K562 (cell line): ENCODE measurements at regions not wholly inside any gene's neighbourhood (a gene's known extent, or its start where the extent isn't known, plus 50 kb on each side); places are given as distances from the start of the nearest gene placed in this dataset.
"Not testable (repeated sequence)": the region's sequence is repeated elsewhere in the genome, so short reads cannot be mapped to it uniquely, and the experiment has no call there.

Experiments used
- POLR2A ChIP-seq: fragments of 450-650 bp; conservative IDR thresholded peaks from 2 replicates; pipeline ENCODE4 v1.6.1; 2016
- RAD21 ChIP-seq, 2 experiments: fragments of 250-450 bp in 1 of 2; fragments of 450-650 bp in 1 of 2; sonication (Bioruptor Pico) in 1 of 2; formaldehyde crosslinking in 1 of 2; IDR thresholded peaks in 1 of 2; conservative IDR thresholded peaks in 1 of 2; 2 replicates each; pipeline versions ENCODE4 v1.4.0 to v1.8.0; 2020 to 2022; ENCODE audit warnings: mild to moderate bottlenecking in 2 of 2, moderate library complexity in 1 of 2

DNA sequence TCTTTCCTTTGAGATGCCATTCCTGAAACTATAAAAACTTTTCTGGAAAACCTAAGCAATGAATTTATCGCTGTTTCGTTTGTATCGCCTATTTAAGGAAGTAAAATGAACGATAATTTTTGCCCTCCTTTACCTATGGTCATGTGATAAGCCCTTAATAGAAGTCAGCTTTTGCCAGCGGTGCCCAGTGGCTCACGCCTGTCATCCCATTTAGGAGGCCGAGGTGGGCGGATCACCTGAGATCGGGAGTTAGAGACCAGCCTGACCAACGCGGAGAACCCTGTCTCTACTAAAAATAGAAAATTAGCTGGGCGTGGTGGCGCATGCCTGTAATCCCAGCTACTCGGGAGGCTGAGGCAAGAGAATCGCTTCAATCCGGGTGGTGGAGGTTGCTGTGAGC is 132.0 kb downstream of the SPATA31A1 start:
- not testable (repeated sequence) for TF ChIP-seq POLR2A; RAD21 (CRISPR knock-in tag; conservative IDR thresholded peaks at IDR 0.05 in 1 of 2, IDR thresholded peaks at IDR 0.05 in 1 of 2)
